ENCODE measurements at regions not wholly inside any gene's neighbourhood (a gene's known extent, or its start where the extent isn't known, plus 50 kb on each side); places are given as distances from the start of the nearest gene placed in this dataset.
A peak's percentile ranks its signal among the peaks of the same experiment; 100 is the strongest.
"Not testable (repeated sequence)": the region's sequence is repeated elsewhere in the genome, so short reads cannot be mapped to it uniquely, and the experiment has no call there.

DNA sequence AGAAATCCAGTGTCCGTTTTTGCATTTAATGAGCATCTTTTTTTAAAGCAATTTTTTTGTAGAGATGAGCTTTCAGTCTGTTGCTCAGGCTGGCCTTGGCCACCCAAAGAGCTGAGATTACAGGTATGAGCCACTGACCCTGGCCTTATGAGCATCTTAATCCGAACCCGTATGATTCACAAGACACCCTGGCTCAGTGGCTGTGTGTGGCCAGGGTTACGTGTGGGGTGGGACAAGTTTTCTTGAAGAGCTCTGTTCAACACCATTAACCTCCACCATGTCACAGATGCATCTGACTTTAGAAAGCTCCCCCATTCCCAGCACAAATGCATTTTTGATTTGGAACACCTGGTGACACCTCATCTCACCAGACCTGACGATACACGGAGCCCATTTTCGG is 166.5 kb upstream of the PITRM1 start:
- Mint-ChIP-seq H3K36me3 (no peaks in the 10 kb centered on the region), H3K4me3 (no peak overlapping the region), H3K9me3 (no peaks in the 10 kb centered on the region), H3K27me3 (peaks cover 0 to 3% (median 1%) of the 10 kb centered on the region in 5 donors), H3K27ac (no peak overlapping the region), H3K4me1 (no peaks in the 10 kb centered on the region)
- DNase-seq, result no peak
- POLR2A ChIA-PET, result no interaction called here
- no peak for ATAC-seq

DNA sequence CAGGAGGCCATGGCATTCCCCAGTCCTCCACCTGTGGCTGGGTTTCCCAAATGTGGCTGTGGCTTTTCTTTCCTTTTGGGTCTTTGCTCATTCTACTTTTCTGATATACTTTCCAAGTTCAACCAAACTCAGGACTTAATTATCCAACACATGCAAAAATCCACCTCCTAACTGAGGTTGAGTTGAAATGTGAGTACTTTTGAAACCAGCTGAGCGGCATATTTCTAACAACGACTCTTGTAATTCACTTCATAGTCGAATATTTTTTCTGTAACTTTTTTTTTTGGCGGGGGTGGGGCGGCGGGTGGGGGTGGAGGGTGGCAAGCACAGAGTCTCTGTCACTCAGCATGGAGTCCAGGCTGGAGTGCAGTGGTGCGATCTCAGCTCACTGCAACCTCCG is 165.2 kb upstream of the PITRM1 start:
- H3K4me1 Mint-ChIP-seq, result no peaks in the 10 kb centered on the region
- H3K9me3 Mint-ChIP-seq, result no peaks in the 10 kb centered on the region
- ATAC-seq, result no peak
- H3K4me3 Mint-ChIP-seq, result no peak overlapping the region
- peaks cover 0 to 14% (median 3%) of the 10 kb centered on the region in 5 donors for H3K27me3 Mint-ChIP-seq
- POLR2A ChIA-PET, result no interaction called here
- no peaks in the 10 kb centered on the region for H3K36me3 Mint-ChIP-seq
- no peak overlapping the region for H3K27ac Mint-ChIP-seq
- DNase-seq, result no peak

DNA sequence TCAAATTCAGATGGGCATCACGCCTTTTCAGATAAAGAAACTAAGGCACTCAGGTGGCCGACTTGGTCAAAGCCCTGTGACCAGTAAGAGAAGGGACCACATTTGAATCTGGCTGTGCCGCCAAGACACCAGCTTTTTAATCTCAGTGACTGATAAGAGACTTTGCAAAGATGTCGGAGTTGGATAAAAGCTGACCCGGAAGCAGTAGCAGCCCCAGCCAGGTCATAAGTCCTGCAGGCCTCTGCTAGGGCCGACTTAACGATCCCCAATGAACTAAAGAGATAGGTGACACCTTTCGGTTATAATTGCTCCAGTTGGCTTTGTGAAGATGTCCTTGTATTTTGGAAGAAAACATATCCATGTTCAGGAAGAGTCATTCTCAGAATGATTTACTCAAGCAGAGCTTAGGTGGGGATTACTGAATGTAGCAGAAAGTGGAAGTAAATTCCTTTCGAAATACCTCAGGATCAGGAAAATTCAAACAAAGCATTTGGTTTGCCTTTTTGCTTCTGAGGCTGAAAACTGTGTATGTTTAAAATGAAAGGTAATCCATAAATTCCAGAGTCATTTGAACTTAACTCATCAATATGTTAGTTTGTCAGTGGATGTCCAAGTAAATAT is 164.2 kb upstream of the PITRM1 start:
- no peaks in the 10 kb centered on the region for H3K9me3 Mint-ChIP-seq
- H3K4me1 Mint-ChIP-seq, result no peaks in the 10 kb centered on the region
- DNase-seq (no peak), ATAC-seq (no peak)
- no peak overlapping the region for H3K27ac Mint-ChIP-seq
- peaks cover 0 to 22% (median 3%) of the 10 kb centered on the region in 5 donors for H3K27me3 Mint-ChIP-seq
- no peak overlapping the region for H3K4me3 Mint-ChIP-seq
- no peaks in the 10 kb centered on the region for H3K36me3 Mint-ChIP-seq
- POLR2A ChIA-PET, result no interaction called here

DNA sequence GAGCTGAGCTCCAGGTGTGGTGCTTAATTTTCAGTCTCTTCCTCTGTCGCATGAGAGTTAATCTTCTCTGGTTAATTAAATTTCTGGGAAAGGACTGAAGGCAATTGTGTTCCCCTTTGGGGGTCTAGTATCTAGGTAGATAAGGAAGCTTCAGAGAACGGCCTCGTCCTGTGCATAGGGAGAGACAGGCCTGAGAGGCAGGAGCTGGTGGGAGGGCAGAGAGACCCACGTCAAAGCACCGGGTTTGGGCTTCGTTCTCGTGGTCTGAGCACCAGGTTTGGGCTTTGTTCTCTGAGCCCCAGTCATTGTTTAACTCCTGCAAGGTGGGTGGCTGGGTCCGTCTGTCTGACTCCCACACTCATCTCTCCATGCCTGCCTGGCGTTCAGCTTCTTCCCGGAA is 160.8 kb upstream of the PITRM1 start:
- Mint-ChIP-seq H3K27ac (no peak overlapping the region), H3K36me3 (no peaks in the 10 kb centered on the region), H3K4me1 (no peaks in the 10 kb centered on the region), H3K4me3 (no peak overlapping the region), H3K9me3 (no peaks in the 10 kb centered on the region), H3K27me3 (peaks cover 3 to 22% (median 5%) of the 10 kb centered on the region in 5 donors)
- POLR2A ChIA-PET, result interaction anchor here (0.7 kb wide), 1 partner anchor 342 kb away, joined by 4 read pairs; no protein-coding TSS in a partner anchor
- ATAC-seq (no peak), DNase-seq (no peak)

DNA sequence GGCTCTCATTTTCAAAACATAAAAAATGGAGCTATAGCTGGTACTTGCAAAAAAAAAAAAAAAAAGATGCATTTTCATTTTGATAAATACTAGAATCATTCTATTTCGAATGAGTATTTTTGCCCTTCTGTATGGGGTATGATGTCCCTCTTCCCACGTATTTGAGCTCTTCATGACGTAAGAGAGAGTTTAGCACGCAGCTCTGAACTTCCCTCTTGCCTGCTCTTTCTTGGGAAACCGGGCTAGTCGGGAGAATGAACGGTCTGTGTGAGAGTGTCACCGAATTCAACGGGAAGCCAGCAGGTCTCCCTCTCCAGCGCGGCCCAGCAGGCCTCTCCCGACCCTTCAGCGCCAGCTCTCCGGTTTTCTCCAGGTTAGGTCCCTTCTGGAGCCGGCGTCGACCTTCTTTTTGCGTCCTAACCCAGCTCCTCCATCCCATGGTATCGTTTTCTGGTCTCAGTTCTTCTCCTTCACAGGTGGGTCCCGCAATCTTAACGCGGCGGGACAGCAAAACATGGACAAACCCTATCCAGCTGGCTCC is 159.2 kb upstream of the PITRM1 start:
- Mint-ChIP-seq H3K27me3 (peaks cover 3 to 22% (median 5%) of the 10 kb centered on the region in 5 donors), H3K4me3 (no peak overlapping the region), H3K27ac (no peak overlapping the region), H3K4me1 (no peaks in the 10 kb centered on the region), H3K9me3 (no peaks in the 10 kb centered on the region), H3K36me3 (no peaks in the 10 kb centered on the region)
- POLR2A ChIA-PET, result no interaction called here
- DNase-seq (no peak), ATAC-seq (no peak)

DNA sequence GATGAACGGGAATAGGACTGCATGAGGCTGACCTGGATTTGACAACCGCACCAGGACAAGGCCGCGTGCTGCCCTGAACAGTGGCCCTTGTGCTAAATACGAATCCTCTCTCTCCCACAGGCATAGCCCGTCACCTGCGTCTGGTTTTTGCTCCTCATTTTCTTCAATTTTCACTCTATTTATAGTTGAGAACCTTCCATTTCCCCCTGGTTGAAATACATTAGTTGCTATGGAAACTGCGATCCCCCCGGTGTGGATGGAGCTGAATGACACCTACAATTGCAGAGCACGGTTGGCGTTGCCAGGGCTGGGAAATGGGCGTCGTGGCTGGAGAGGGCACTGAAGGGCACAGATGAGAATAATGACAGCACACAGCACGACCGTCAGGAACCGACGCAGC is 158.6 kb upstream of the PITRM1 start:
- ATAC-seq (no peak), DNase-seq (no peak)
- Mint-ChIP-seq H3K4me3 (no peak overlapping the region), H3K27ac (no peak overlapping the region), H3K27me3 (peaks cover 3 to 22% (median 5%) of the 10 kb centered on the region in 5 donors), H3K9me3 (no peaks in the 10 kb centered on the region), H3K4me1 (no peaks in the 10 kb centered on the region), H3K36me3 (no peaks in the 10 kb centered on the region)
- POLR2A ChIA-PET, result no interaction called here

DNA sequence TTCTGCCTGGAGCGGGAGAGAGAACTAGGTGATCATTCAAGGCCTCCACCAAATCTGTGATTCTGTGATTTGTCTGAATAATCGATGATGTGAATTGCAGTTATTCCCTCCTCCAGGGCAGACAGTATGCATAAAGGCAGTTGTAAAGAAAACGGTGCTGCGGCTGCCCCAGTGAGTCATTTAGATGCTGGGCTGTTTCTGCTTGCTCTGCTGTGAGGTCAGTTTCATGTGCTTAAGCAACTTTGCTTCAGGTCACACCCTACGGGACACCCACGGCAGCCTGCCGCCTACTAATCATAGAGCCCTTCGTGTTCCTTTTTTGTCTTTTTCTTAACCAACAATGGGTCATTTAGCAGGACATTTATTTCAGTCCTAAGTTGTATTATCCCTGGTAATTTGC is 158.1 kb upstream of the PITRM1 start:
- ATAC-seq (no peak), DNase-seq (no peak)
- Mint-ChIP-seq H3K27ac (no peak overlapping the region), H3K4me1 (no peaks in the 10 kb centered on the region), H3K9me3 (no peaks in the 10 kb centered on the region), H3K36me3 (no peaks in the 10 kb centered on the region), H3K27me3 (peaks cover 3 to 22% (median 5%) of the 10 kb centered on the region in 5 donors), H3K4me3 (no peak overlapping the region)
- POLR2A ChIA-PET, result no interaction called here

DNA sequence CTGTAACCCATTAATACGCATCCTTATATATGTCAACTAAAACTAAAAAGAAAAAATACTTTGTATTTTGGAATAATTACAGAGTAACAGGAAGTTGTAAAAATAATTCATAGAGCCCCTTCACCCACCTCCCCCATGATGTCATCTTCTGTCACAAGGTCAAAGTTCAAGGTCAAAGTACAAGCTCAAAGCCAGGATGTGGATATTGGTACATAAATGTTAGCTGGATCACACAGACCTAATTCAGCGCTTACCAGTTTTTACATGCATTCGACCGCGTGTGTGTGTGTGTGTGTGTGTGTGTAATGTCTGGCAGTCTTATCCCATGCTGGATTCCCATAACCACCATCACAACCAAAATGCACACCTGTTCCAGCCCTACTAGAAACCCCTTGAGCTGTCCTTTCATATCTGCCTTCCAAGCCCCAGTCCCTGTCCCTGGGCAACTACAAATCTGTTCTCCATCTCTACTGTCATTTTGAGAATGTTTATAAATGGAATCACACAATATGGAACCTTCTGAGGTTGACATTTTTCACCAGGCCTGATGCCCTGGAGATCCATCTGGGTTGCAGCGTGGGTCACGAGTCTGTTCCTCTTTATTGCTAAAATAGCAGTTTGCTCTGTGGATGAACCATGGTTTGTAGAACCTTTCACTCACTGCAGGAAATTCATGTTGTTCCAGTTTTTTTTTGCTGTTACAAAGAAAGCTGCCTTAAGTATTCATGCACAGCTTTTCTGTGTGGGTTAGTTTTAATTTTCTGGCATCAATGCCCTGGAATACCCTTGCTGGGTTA is 153.6 kb upstream of the PITRM1 start:
- H3K36me3 Mint-ChIP-seq, result no peaks in the 10 kb centered on the region
- no peak for ATAC-seq
- H3K27me3 Mint-ChIP-seq, result peaks cover 0 to 5% (median 2%) of the 10 kb centered on the region in 5 donors
- no peaks in the 10 kb centered on the region for H3K4me1 Mint-ChIP-seq
- no peak overlapping the region for H3K27ac Mint-ChIP-seq
- H3K9me3 Mint-ChIP-seq, result no peaks in the 10 kb centered on the region
- POLR2A ChIA-PET, result no interaction called here
- H3K4me3 Mint-ChIP-seq, result no peak overlapping the region
- no peak for DNase-seq

DNA sequence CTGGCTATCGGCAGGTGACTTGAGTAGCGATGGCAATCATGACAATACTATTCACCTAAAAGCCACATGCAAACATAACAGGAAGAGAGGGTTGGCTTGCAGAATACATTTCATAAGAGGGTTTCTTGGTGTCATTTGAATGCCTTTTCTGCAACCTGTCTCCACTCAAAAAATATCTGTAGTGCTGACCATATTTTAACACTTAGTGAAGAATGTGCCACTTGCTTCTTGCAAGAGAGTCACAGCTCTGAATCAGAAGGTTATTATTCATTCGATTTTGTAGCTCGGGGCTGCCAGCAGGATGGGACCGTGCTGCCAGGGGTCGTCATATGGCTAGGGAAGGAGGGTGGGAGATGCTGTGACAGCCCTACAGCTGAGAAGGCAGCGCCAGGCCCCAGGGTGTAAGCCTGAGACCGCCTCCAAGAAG is 152.0 kb upstream of the PITRM1 start:
- POLR2A ChIA-PET, result no interaction called here
- Mint-ChIP-seq H3K9me3 (no peaks in the 10 kb centered on the region), H3K4me3 (peak overlapping the region in 1 of 10 donors; percentile 41), H3K4me1 (peaks cover 0 to 2% (median 0%) of the 10 kb centered on the region in 4 donors), H3K27me3 (peaks cover 0 to 8% (median 3%) of the 10 kb centered on the region in 5 donors), H3K27ac (peak overlapping the region in 1 of 10 donors; percentile 26), H3K36me3 (no peaks in the 10 kb centered on the region)
- ATAC-seq (no peak), DNase-seq (no peak)

DNA sequence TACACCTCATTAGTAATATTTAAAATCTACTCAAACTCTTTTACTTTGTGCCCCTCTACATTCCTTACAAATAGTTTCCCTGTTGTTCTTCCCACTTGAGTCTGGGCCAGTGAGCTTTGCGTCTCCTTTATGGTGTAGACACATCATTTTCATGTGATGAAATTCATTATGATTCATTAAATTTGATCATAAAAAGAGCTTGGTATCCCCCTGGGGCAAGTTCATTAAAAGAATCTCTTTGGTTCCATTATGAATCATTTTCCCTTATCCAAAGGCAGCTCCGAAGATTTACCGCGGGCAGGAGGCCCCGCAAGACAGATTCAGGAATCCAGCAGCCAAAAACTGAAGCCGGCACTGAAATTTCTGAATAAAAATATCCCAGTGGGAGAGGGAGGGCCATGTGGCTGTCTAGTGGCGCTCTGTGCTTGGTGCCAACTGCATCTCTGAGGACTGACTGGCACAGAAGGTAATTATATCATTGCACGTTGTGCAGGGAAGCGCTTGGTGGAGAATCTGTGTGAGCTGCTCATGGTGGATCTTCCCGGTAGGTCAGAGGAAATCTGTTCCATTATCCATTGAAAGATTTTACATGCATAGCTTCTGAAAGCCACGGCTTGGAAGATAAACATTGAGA is 151.4 kb upstream of the PITRM1 start:
- POLR2A ChIA-PET, result no interaction called here
- no peak overlapping the region for H3K27ac Mint-ChIP-seq
- DNase-seq (no peak), ATAC-seq (no peak)
- peaks cover 2 to 4% (median 2%) of the 10 kb centered on the region in 4 donors for H3K4me1 Mint-ChIP-seq
- no peaks in the 10 kb centered on the region for H3K36me3 Mint-ChIP-seq
- no peak overlapping the region for H3K4me3 Mint-ChIP-seq
- H3K9me3 Mint-ChIP-seq, result no peaks in the 10 kb centered on the region
- H3K27me3 Mint-ChIP-seq, result peaks cover 2 to 13% (median 5%) of the 10 kb centered on the region in 5 donors

DNA sequence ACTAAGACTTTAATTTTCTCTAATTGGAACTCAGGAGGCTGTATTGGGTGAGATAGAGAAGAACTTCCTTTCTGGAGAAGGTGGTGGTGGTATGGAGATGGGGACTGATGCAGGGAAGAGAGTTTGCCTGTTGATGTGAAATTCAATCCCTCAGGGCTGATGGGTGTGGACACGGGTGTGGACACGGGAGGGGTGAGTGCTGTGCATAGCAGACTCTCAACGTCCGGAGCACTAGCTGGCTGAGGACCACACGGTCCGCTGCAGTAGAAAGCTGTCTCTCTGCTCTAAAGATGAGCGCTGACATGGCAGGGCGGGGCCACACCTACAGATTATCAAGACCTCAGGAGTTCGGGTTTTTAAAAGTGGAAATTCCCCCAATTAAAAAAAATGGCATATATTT is 148.5 kb upstream of the PITRM1 start:
- peaks cover 4 to 6% (median 5%) of the 10 kb centered on the region in 4 donors for H3K4me1 Mint-ChIP-seq
- peaks cover 9 to 24% (median 22%) of the 10 kb centered on the region in 5 donors for H3K27me3 Mint-ChIP-seq
- peaks cover 0 to 2% (median 0%) of the 10 kb centered on the region in 9 donors for H3K9me3 Mint-ChIP-seq
- H3K36me3 Mint-ChIP-seq, result no peaks in the 10 kb centered on the region
- ATAC-seq (no peak), DNase-seq (no peak)
- POLR2A ChIA-PET, result no interaction called here
- no peak overlapping the region for H3K4me3 Mint-ChIP-seq
- H3K27ac Mint-ChIP-seq, result peak overlapping the region in 1 of 10 donors; percentile 14

DNA sequence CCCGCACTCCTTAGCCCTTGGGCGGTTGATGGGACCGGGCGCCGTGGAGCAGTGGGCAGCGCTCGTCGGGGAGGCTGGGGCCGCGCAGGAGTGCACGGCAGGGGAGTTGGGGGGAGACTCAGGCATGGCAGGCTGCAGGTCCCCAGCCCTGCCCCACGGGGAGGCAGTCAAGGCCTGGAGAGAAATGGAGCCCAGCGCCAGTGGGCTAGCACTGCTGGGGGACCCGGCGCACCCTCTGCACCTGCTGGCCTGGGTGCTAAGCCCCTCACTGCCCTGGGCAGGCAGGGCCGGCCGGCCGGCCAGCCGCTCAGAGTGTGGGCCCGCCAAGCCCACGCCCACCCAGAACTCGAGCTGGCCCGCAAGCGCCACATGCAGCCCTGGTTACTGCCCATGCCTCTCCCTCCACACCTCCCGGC is 147.2 kb upstream of the PITRM1 start:
- POLR2A ChIA-PET, result no interaction called here
- peaks cover 4 to 6% (median 5%) of the 10 kb centered on the region in 4 donors for H3K4me1 Mint-ChIP-seq
- no peak for ATAC-seq

DNA sequence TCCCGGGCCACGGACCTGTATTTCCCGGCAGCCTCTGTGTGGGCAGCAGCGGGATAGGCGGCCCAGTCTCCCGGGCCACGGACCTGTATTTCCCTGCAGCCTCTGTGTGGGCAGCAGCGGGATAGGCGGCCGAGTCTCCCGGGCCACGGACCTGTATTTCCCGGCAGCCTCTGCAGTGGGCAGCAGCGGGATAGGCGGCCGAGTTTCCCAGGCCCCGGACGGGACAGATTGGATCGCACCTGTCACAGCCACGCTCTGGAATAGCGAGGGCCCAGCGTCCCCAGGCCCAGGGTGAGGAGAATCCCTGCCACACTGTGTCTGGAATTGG is 145.9 kb upstream of the PITRM1 start:
- H3K27ac Mint-ChIP-seq, DNase-seq, H3K36me3 Mint-ChIP-seq, H3K9me3 Mint-ChIP-seq, ATAC-seq, POLR2A ChIA-PET, H3K4me3 Mint-ChIP-seq, H3K4me1 Mint-ChIP-seq: not testable (repeated sequence)
- peaks cover 12 to 31% (median 26%) of the 10 kb centered on the region in 5 donors for H3K27me3 Mint-ChIP-seq

More for the DNA sequence above, 147.2 kb upstream of the PITRM1 start:
- no peak overlapping the region for H3K27ac Mint-ChIP-seq
- no peaks in the 10 kb centered on the region for H3K36me3 Mint-ChIP-seq
- no peak for DNase-seq
- H3K4me3 Mint-ChIP-seq, result no peak overlapping the region
- H3K27me3 Mint-ChIP-seq, result peaks cover 9 to 24% (median 22%) of the 10 kb centered on the region in 5 donors
- peaks cover 0 to 2% (median 0%) of the 10 kb centered on the region in 9 donors for H3K9me3 Mint-ChIP-seq
